GM19351 (cell line): ENCODE measurements at regions not wholly inside any gene's neighbourhood (a gene's known extent, or its start where the extent isn't known, plus 50 kb on each side); places are given as distances from the start of the nearest gene placed in this dataset.
"Not testable (repeated sequence)": the region's sequence is repeated elsewhere in the genome, so short reads cannot be mapped to it uniquely, and the experiment has no call there.

Experiments used
- ATAC-seq: cut with Tn5 transposase; IDR thresholded peaks from one replicate; pipeline ENCODE4 v1.9.1; 2021; ENCODE audit warnings: mild to moderate bottlenecking, moderate library complexity; ENCODE audit not compliant: unreplicated experiment

DNA sequence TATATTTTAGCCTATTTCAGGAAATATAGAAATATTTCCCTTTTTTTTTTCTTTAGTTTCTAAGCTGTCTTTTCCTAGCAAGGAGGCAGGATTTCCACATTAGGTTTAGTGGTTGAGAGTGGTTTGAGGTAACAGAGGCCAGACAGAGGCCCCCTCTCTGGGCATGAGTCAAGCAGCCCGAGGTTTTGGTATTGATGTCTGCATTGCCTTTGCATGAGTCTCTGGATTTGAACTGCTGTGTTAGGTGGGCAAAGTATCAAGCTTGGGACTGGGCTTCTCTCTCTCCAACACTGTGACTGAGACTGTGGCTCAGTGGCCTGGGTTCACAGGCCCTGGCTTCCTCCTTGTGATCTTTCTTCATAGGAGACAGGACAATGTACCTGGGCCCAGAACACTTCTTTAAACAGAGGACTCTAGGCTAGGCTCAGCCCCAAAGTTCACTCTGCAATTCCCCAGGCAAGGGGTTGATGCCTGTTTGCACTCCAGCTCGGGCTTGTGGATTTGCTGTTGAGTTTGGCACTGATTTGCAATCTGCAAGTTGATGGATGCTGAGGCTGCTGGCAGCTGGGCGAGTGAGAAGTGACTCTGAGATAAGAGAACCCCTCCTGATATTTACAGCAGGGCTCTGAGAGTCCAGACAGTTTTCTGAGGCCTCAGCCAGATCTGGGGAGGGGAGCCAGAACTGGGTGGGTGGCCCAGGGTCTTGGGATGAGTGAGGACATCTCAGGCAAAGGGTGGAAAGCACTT, 271.2 kb downstream of the EN1 start:
- ATAC-seq = no peak

DNA sequence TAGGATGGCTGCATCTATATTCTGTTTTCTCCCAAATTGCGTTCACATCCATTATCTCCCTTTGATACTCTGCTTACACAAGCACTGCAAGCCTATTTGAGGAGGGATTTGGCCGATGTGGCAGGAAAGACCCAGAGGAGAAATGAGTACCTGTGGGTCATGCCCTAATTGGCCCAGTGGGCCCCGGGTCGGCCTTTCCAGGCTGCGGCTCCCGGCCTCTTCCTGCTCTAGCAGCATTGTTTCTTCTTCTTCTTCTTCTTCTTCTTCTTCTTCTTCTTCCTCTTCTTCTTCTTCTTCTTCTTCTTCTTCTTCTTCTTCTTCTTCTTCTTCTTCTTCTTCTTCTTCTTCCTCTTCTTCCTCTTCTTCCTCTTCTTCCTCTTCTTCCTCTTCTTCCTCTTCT, 275.1 kb downstream of the EN1 start:
- not testable (repeated sequence) for ATAC-seq

GRCh38 chr2:118569876-118570535, 277.4 kb downstream of the EN1 start:
- no peak for ATAC-seq

DNA sequence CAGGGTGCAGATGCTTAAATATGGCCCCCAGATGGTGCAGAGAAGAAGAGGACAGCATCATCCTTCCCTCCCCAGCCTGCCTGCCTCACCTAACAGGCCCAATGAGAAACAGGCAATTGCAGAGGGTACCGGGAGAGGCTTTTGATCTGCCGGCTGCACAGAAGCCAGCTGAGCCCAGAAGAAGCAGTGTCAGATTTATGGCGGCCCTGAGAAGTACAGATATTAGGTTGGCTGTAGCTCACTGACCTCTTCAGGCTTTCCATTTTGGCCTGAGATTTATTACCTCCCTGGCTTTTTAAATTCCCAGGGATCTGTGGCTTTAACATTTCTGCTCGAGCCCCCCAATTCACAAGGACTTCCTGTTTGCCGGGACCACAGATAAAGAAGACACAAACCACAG, 278.7 kb downstream of the EN1 start:
- ATAC-seq = no peak

DNA sequence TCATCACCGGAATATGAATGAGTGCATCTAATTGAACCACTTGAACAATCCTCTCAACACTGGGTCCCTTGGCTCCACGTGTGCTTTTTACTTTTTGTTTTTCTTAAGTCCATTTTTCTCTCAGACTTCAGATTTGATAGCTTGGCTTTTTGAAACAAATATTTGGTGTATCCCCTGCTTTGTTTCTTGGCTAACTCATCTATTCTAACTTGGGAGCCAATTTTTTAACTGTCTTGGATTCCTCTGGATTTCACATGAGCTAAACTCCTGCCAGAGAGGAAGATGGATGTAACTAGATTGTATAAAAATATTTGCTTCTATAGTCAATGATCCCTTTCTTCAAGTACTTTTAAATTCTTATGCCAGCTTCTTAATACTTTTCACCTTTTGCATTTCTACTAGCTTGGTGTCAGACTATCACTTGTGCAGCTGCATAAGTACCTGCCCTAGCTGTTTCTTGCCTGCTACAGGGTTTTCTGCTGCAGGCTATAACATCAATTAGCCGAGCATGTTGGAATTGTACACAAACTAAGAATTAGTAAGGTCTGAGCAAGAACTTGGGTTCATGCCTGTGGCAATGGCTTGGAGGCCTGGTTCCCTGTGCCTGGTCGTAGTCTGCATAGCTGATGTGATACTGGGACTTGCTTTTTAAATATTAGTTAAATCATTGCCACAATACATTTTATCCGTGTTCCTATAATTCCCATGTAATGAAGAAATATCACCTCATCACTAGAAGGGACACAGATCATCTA, 281.5 kb downstream of the EN1 start:
- ATAC-seq = no peak

- no peak for ATAC-seq
These were observed 282.1 kb downstream of the EN1 start for GRCh38 chr2:118565301-118565700.

DNA sequence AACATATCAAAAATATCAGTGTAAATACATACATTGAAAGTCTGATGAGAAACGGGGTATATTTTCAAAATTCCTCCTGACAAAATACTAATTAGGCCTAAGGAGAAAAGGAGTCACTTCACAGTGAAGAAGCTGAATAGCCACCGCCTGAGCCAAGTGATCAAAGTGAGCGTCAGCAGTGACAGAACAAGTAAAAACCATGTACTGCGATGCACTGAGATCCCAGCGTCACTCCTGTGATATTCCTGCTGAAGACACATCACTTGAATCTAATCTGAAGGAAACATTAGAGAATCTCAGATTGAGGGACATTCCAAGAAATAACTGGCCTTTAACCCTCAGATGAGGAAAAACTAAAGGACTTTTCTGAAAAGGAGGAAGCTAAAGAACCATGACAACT, 285.3 kb downstream of the EN1 start:
- no peak for ATAC-seq

GRCh38 chr2:118558846-118559245, 288.6 kb downstream of the EN1 start:
- ATAC-seq = no peak

DNA sequence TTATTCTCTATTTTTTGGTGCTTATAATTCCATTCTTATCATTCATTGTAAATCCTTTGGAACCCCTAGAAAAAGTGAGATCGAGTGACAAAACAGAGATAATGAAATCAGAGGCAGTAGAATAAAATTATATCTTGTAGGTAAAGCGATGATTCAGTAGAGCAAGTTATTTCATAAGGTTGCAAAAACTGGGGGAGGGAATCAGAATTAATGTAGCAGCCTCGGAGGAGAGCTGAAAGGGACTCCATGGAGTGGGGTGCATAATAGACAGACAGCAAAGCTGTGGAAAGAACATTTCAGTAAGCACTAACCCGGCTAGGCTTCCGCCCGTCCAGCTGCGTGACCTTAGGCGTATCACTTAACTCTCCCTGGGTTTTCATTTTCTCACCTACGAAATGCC, 289.7 kb downstream of the EN1 start:
- no peak for ATAC-seq

- no peak for ATAC-seq
These were observed 290.4 kb downstream of the EN1 start for GRCh38 chr2:118557016-118557415.

GRCh38 chr2:118554616-118555015, 292.8 kb downstream of the EN1 start:
- no peak for ATAC-seq

DNA sequence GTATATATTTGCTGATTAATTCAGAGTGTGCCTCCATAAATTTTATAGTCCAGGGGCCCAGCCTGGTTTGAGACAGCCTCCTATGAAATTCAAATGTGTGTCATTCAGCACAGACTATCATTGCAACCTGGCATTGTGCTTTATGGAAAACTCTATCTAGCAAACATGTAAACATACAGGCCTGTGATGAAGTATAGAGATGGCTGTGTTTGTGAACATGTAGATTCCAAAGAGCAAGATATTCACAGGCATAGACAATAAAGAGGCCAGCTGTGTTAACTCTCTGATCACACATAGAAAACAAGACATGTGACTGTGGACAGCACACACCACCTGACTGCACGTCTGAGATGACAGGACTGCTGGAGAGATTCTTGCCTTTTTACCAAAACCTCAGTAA, 297.9 kb downstream of the EN1 start:
- no peak for ATAC-seq

DNA sequence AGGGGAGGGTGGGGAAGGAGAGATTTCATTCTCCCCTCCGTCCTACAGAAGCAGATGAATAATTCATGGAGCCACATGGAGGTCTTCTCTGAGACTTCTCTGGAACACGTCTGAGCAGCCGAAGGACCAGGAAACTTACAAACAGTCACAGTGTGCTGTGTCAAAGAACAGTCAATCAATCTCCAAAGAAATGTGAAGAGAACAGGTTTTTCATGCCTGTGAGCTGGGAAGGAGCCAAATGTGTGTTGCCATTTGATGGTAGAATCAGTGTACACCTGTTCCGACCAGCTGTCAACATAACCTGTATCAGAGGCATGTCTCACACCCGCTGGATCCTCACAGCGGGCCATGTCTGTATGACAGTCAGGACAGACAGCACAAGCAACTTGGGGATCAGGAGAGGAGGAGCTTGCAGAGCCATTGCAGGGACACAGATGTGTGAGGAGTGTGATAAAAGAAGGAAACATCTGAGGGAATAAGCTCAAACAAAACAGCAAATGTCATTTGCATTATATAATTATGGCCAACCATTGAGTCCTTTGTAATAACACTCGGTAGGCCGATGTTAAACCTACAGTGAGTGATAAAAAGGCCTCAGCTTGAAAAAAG, 298.5 kb downstream of the EN1 start:
- ATAC-seq = no peak

GRCh38 chr2:118539290-118539689, 308.2 kb downstream of the EN1 start:
- ATAC-seq = no peak

DNA sequence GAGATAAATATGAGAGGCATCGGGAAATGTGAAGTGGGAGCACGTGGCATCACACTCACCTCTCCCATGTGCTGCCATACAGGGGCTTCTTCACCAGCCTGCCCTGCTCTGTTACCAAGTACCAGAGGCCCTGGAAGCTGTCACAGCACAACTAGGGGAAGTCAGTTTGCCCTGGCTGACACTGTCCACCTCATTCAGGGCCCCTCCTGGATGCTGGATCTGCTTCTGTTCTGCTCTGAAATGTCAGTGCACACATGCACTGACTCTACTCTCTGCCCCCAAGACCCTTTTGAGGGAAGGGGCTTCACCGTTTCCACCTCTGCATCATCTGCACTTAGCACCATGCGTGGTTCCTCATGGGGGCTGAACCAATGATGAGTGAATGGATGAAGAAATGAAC, 311.1 kb downstream of the EN1 start:
- no peak for ATAC-seq

GRCh38 chr2:118535818-118536212, 311.6 kb downstream of the EN1 start:
- ATAC-seq = no peak

- no peak for ATAC-seq
These were observed 312.2 kb downstream of the EN1 start for GRCh38 chr2:118535171-118535817.

DNA sequence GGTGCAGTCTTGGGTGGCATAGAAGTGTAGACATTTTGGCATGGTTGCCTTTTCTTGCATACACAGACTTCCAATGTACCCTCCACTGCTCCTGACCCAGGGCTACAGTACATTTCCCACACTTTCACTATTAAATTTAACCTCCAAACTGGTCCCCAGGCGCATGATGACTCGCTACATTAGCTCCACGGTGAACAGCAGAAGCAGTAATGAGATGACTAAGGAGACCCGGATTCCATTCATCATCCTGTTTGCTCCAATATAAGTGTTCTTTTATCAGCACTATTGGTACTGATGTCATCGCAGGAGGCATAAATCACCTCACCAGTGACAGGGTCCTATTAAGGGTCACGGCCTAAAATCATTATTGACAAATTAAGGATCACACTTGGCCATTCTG, 316.5 kb downstream of the EN1 start:
- ATAC-seq = no peak

GRCh38 chr2:118529908-118530599, 317.4 kb downstream of the EN1 start:
- no peak for ATAC-seq

DNA sequence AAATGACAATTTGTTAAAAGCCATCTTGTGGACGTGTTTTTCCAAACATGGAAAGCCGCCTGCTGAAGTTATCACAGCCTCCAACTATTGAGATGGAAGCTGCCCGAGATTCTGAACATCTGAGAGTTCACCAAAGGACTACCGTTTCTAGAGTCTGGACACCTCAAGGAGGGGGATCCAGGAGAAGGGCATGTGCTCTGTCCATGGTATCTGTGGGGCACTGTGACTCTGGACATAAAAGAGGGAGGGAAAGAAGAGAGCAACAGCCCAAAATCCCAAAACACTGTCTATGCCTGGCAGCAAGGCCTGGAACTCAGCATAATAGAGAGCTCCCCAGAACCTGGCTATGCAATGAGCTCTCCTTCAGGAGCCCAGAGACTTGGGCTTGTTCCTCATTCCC, 319.9 kb downstream of the EN1 start:
- no peak for ATAC-seq

DNA sequence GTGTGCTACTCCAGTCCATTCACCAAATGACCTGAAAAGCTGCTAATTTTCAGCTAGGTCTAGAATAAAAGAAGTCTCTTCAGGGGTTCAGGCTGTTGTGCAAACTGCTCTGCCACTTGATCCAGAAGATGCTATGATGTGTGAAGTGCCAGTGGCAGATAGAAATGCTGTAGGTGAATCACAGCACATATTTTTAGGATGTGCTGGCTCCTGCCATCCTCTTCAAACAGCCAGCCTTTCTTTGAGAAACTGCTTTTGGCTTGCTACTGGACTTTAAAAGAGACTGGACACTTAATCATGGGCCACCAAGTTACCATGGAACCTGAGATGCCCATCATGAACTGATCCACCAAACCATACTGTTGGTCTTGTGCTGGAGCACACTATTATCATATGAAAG, 322.1 kb downstream of the EN1 start:
- no peak for ATAC-seq
